IgD-negative memory B cell (primary cell): ENCODE measurements at regions not wholly inside any gene's neighbourhood (a gene's known extent, or its start where the extent isn't known, plus 50 kb on each side); places are given as distances from the start of the nearest gene placed in this dataset.

Experiments used
- H3K27ac Mint-ChIP-seq, 3 donors: one replicate each; pipeline ENCODE4 v1.8.0; 2020 to 2022; ENCODE audit warnings: mild to moderate bottlenecking in 3 of 3, mixed read lengths in 3 of 3, moderate library complexity in 1 of 3
- H3K27me3 Mint-ChIP-seq: one replicate; pipeline ENCODE4 v1.8.0; 2021; ENCODE audit warnings: mixed read lengths
- H3K36me3 Mint-ChIP-seq: one replicate; pipeline ENCODE4 v1.8.0; 2020; ENCODE audit warnings: mild to moderate bottlenecking, mixed read lengths
- H3K4me1 Mint-ChIP-seq, 3 donors: one replicate each; pipeline ENCODE4 v1.8.0; 2020 to 2022; ENCODE audit warnings: mixed read lengths in 3 of 3, mild to moderate bottlenecking in 1 of 3
- H3K4me3 Mint-ChIP-seq, 4 donors: one replicate each; pipeline ENCODE4 v1.8.0; 2020 to 2022; ENCODE audit warnings: mild to moderate bottlenecking in 4 of 4, mixed read lengths in 4 of 4, moderate library complexity in 3 of 4
- H3K9me3 Mint-ChIP-seq, 3 donors: one replicate each; pipeline ENCODE4 v1.8.0; 2020 to 2021; ENCODE audit warnings: mixed read lengths in 3 of 3, mild to moderate bottlenecking in 1 of 3

GRCh38 chr18:77360315-77361190 lies 110.9 kb downstream of the GALR1 start:
- Mint-ChIP-seq H3K4me1 (peaks cover 8 to 15% (median 10%) of the 10 kb centered on the region in 3 donors), H3K27ac (peak overlapping the region; percentile 16 to 77 (median 24)), H3K27me3 (peaks cover 2% of the 10 kb centered on the region), H3K4me3 (peak overlapping the region in 2 of 4 donors; percentile 43 to 69), H3K36me3 (peaks cover 2% of the 10 kb centered on the region), H3K9me3 (peaks cover 14 to 29% (median 27%) of the 10 kb centered on the region in 3 donors)

- H3K27me3 Mint-ChIP-seq = peaks cover 1% of the 10 kb centered on the region
- H3K4me3 Mint-ChIP-seq = no peak overlapping the region
- peak overlapping the region in 1 of 3 donors; percentile 16 for H3K27ac Mint-ChIP-seq
- peaks cover 8 to 15% (median 10%) of the 10 kb centered on the region in 3 donors for H3K4me1 Mint-ChIP-seq
- peaks cover 14 to 29% (median 29%) of the 10 kb centered on the region in 3 donors for H3K9me3 Mint-ChIP-seq
- peaks cover 2% of the 10 kb centered on the region for H3K36me3 Mint-ChIP-seq
Observed at GRCh38 chr18:77361382-77361781, 111.7 kb downstream of the GALR1 start.

DNA sequence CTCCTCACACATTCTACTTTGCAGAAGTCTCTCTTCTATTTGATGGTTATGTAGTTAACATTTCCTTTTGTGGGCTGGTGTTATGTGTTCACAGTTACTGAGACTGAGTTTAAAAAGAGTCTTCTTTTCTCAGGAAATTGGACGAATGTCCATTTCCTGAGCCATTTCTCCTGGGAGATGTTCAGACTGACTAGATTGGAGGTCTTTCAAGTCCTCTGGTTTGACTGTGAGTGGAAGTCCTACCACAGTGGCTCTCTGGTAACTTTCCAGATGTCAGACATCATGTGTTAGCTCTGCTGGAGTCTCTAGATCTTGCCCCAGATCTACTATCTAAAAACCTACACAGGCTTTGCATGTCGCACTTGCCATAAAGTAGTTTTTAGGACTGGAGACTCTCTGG lies 116.0 kb downstream of the GALR1 start:
- peaks cover 11 to 33% (median 29%) of the 10 kb centered on the region in 3 donors for H3K9me3 Mint-ChIP-seq
- H3K27me3 Mint-ChIP-seq = peaks cover 3% of the 10 kb centered on the region
- H3K36me3 Mint-ChIP-seq = peaks cover 2% of the 10 kb centered on the region
- H3K27ac Mint-ChIP-seq = no peak overlapping the region
- peaks cover 0 to 3% (median 0%) of the 10 kb centered on the region in 3 donors for H3K4me1 Mint-ChIP-seq
- no peak overlapping the region for H3K4me3 Mint-ChIP-seq

GRCh38 chr18:77366067-77366719 lies 116.5 kb downstream of the GALR1 start:
- Mint-ChIP-seq H3K27me3 (peaks cover 3% of the 10 kb centered on the region), H3K27ac (no peak overlapping the region), H3K4me1 (no peaks in the 10 kb centered on the region), H3K9me3 (peaks cover 7 to 31% (median 24%) of the 10 kb centered on the region in 3 donors), H3K4me3 (no peak overlapping the region), H3K36me3 (peaks cover 2% of the 10 kb centered on the region)

GRCh38 chr18:77366720-77367641 lies 117.3 kb downstream of the GALR1 start:
- Mint-ChIP-seq H3K27ac (no peak overlapping the region), H3K9me3 (peaks cover 7 to 24% (median 18%) of the 10 kb centered on the region in 3 donors), H3K36me3 (peaks cover 2% of the 10 kb centered on the region), H3K4me1 (no peaks in the 10 kb centered on the region), H3K27me3 (peaks cover 3% of the 10 kb centered on the region), H3K4me3 (peak overlapping the region in 1 of 4 donors; percentile 30)

DNA sequence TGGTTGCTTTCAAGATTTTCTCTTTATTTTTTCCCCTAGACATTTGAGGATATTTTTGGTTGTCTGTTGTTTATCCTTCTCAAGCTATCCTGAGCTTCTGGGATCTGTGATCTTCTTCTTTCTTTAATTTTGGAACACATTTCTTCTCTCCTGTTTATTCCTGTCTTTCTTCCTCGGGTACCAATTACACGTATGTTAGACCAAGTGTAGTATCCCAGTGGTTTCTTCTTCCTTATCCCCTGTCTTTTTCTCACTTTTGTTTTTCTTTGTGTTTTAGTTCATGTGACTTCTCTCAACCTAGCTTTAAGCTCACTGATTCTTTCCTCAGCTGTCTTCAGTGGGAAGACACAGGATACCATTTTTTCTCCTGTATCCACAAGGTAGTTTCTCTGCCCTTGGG lies 120.0 kb downstream of the GALR1 start:
- H3K36me3 Mint-ChIP-seq = no peaks in the 10 kb centered on the region

DNA sequence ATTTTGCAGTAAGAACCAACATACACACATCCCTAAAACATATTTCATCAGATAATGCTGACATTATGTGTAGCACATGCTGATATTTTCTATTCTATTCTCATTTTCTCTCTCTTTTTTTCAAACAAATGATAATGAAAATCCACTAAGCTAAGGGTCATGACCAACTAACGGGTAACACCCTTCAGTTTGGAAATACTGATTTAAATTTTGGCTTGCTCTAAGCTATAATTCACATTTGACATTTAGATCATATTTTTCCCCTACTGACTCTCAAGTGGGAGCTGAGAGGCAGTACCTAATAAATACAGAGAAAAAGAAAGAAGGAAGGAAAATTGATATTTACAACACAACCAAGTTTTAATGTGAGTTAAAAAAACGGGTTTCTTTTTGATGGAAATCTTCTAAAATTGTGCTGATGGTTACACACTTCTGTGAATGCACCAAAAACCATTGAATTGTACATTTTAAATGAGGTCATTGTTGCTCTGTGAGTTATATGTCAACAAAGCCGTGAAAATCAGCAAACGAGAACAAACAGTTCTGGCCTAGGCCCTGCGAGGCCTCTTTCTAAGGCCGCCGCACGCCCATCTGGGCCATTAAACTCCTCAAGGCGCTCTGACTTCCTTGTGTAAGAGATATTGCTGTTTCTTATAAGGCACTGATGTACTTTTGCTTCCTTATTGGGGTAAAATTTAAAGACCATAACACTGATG lies 124.2 kb downstream of the GALR1 start:
- H3K36me3 Mint-ChIP-seq = no peaks in the 10 kb centered on the region
- no peak overlapping the region for H3K4me3 Mint-ChIP-seq
- peaks cover 4% of the 10 kb centered on the region for H3K27me3 Mint-ChIP-seq
- no peaks in the 10 kb centered on the region for H3K4me1 Mint-ChIP-seq
- H3K9me3 Mint-ChIP-seq = peaks cover 2 to 12% (median 10%) of the 10 kb centered on the region in 3 donors
- H3K27ac Mint-ChIP-seq = no peak overlapping the region

More for the DNA sequence above, 120.0 kb downstream of the GALR1 start:
- H3K4me3 Mint-ChIP-seq = no peak overlapping the region
- H3K9me3 Mint-ChIP-seq = peaks cover 2 to 15% (median 12%) of the 10 kb centered on the region in 3 donors
- peaks cover 2% of the 10 kb centered on the region for H3K27me3 Mint-ChIP-seq
- H3K4me1 Mint-ChIP-seq = no peaks in the 10 kb centered on the region
- H3K27ac Mint-ChIP-seq = no peak overlapping the region

- Mint-ChIP-seq H3K4me3 (no peak overlapping the region), H3K27ac (no peak overlapping the region), H3K27me3 (peaks cover 2% of the 10 kb centered on the region), H3K4me1 (no peaks in the 10 kb centered on the region), H3K36me3 (no peaks in the 10 kb centered on the region), H3K9me3 (peaks cover 2 to 8% (median 7%) of the 10 kb centered on the region in 3 donors)
Observed at GRCh38 chr18:77374446-77374805, 124.8 kb downstream of the GALR1 start.

- no peaks in the 10 kb centered on the region for H3K9me3 Mint-ChIP-seq
- H3K36me3 Mint-ChIP-seq = no peaks in the 10 kb centered on the region
- H3K4me1 Mint-ChIP-seq = no peaks in the 10 kb centered on the region
- no peak overlapping the region for H3K4me3 Mint-ChIP-seq
- peaks cover 2% of the 10 kb centered on the region for H3K27me3 Mint-ChIP-seq
- H3K27ac Mint-ChIP-seq = no peak overlapping the region
Observed at GRCh38 chr18:77376043-77376732, 126.5 kb downstream of the GALR1 start.

DNA sequence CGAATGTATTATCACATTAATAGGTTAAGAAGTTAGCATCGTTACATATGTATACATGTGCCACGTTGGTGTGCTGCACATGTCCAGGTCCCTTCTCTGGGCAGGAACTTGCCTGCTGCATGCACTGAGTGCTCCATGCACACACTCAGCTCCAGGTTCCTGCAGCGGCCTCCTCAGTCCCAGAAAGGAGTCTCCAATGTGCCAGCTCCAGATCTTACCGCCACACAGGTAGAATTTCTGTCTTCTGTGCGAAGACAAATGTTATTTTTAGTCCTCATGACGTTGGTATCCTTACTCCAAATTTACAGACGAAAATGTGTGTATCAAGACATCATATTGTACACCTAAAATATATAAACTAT lies 127.1 kb downstream of the GALR1 start:
- Mint-ChIP-seq H3K27ac (no peak overlapping the region), H3K27me3 (peaks cover 6% of the 10 kb centered on the region), H3K36me3 (no peaks in the 10 kb centered on the region), H3K9me3 (no peaks in the 10 kb centered on the region), H3K4me3 (no peak overlapping the region), H3K4me1 (no peaks in the 10 kb centered on the region)

DNA sequence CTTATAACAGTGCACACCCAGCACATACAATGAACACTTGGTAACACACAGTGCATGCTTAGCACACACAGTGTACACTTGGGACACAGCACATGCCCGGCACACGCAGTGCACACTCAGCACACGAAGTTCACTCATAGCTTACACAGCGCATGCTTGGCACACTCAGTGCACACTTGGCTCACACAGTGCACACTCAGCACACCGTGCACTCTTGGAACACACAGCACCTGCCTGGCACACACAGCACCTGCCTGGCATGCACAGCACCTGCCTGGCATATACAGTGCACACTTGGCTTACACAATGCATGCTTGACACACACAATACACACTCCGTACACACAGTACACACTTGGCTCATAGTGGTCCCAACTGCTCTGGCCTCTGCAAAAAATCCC lies 128.2 kb downstream of the GALR1 start:
- H3K27me3 Mint-ChIP-seq = peaks cover 11% of the 10 kb centered on the region
- no peaks in the 10 kb centered on the region for H3K4me1 Mint-ChIP-seq
- H3K9me3 Mint-ChIP-seq = no peaks in the 10 kb centered on the region
- no peak overlapping the region for H3K27ac Mint-ChIP-seq
- H3K4me3 Mint-ChIP-seq = no peak overlapping the region
- H3K36me3 Mint-ChIP-seq = no peaks in the 10 kb centered on the region

DNA sequence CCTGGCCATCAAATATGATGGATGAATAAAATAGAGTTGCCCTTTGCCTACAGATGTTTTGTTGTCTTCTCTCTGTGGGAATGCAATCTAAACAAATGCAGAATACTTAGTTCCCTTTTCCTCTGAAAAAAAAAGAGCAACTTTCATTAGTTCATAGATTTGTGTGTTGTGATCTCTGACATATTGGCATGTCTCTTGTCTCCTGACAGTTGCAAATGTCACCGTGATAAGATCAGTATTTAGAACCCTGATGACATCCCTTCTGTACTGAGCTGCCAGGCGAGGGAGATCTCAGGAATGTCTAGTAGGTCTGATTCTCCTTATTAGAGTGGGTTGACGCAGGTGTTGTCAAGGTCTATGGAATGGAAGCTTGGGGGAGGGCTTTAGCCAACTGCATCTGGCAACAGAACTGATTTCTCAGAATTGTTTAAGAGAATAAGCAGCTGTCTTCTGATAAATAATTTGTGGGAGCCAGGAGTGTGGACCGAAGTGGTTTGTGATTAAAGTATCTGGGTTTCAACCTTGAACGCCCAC lies 130.4 kb downstream of the GALR1 start:
- Mint-ChIP-seq H3K4me3 (no peak overlapping the region), H3K9me3 (no peaks in the 10 kb centered on the region)

DNA sequence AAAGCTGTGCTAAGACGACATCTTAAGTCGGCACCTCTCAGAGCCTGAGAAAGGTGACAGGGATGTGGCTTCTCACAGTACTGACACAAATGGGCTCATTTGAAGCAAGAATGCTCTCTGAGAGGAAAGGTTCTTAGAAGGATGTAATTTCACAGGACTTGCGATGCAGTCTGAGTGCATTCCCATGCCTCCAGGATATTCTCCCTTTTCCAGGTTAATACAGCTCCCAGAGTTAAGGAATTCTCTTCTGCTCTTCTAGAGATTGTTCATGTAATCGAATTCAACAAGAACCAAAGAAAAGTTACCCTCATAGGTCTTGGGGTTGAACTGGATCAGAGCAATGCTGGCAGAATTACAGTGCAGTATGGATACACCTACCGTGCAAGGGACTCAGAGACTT lies 131.0 kb downstream of the GALR1 start:
- Mint-ChIP-seq H3K4me1 (peaks cover 0 to 1% (median 0%) of the 10 kb centered on the region in 3 donors), H3K9me3 (no peaks in the 10 kb centered on the region), H3K27me3 (peaks cover 16% of the 10 kb centered on the region), H3K27ac (no peak overlapping the region), H3K4me3 (no peak overlapping the region), H3K36me3 (no peaks in the 10 kb centered on the region)

More for the DNA sequence above, 130.4 kb downstream of the GALR1 start:
- Mint-ChIP-seq H3K27ac (no peak overlapping the region), H3K27me3 (peaks cover 16% of the 10 kb centered on the region), H3K4me1 (no peaks in the 10 kb centered on the region), H3K36me3 (no peaks in the 10 kb centered on the region)
